Right renal cortex interstitium (tissue), 3 donors: ENCODE measurements at regions not wholly inside any gene's neighbourhood (a gene's known extent, or its start where the extent isn't known, plus 50 kb on each side); places are given as distances from the start of the nearest gene placed in this dataset.
"Not testable (repeated sequence)": the region's sequence is repeated elsewhere in the genome, so short reads cannot be mapped to it uniquely, and the experiment has no call there.

Source experiments
- DNase-seq, 3 donors: peaks; one replicate each; pipeline ENCODE4 v3.0.0-alpha.2; 2013; ENCODE audit warnings: low read depth in 3 of 3, low spot score in 2 of 3

- peak in 1 of 3 donors; percentile 2 for DNase-seq
Observed at GRCh38 chrX:51144828-51145442, 187.7 kb upstream of the NUDT10 start.

GRCh38 chrX:51148848-51149247 lies 183.8 kb upstream of the NUDT10 start:
- DNase-seq = peak in 1 of 3 donors; percentile 4

GRCh38 chrX:51151734-51152133 lies 180.9 kb upstream of the NUDT10 start:
- no peak for DNase-seq

- DNase-seq = no peak
Observed at GRCh38 chrX:51155157-51155556, 177.5 kb upstream of the NUDT10 start.

GRCh38 chrX:51155566-51155965 lies 177.1 kb upstream of the NUDT10 start:
- DNase-seq = no peak

- DNase-seq = no peak
Observed at GRCh38 chrX:51158231-51158630, 174.4 kb upstream of the NUDT10 start.

GRCh38 chrX:51159378-51159777 lies 173.2 kb upstream of the NUDT10 start:
- DNase-seq = not testable (repeated sequence)

- no peak for DNase-seq
Observed at GRCh38 chrX:51163730-51164129, 168.9 kb upstream of the NUDT10 start.

GRCh38 chrX:51178356-51178900 lies 154.2 kb upstream of the NUDT10 start:
- not testable (repeated sequence) for DNase-seq

GRCh38 chrX:51179805-51180204 lies 152.8 kb upstream of the NUDT10 start:
- not testable (repeated sequence) for DNase-seq

GRCh38 chrX:51182545-51182944 lies 150.1 kb upstream of the NUDT10 start:
- no peak for DNase-seq

- no peak for DNase-seq
Observed at GRCh38 chrX:51192104-51192503, 140.5 kb upstream of the NUDT10 start.

GRCh38 chrX:51215266-51215665 lies 117.4 kb upstream of the NUDT10 start:
- no peak for DNase-seq

- no peak for DNase-seq
Observed at GRCh38 chrX:51215856-51216255, 116.8 kb upstream of the NUDT10 start.

GRCh38 chrX:51242212-51242611 lies 90.4 kb upstream of the NUDT10 start:
- DNase-seq = no peak

GRCh38 chrX:51257490-51257889 lies 75.1 kb upstream of the NUDT10 start:
- DNase-seq = no peak

GRCh38 chrX:51262271-51262670 lies 70.4 kb upstream of the NUDT10 start:
- not testable (repeated sequence) for DNase-seq

GRCh38 chrX:51272638-51273037 lies 60.0 kb upstream of the NUDT10 start:
- DNase-seq = no peak

GRCh38 chrX:51281758-51282318 lies 50.8 kb upstream of the NUDT10 start:
- no peak for DNase-seq
